ENCODE measurements at regions not wholly inside any gene's neighbourhood (a gene's known extent, or its start where the extent isn't known, plus 50 kb on each side); places are given as distances from the start of the nearest gene placed in this dataset.

GRCh38 chr6:98292810-98293209, 541.6 kb upstream of the POU3F2 start:
- TF ChIP-seq CTCF (IDR thresholded peaks at IDR 0.05) (no peak), POLR2AphosphoS5 (IDR thresholded peaks at IDR 0.05) (no peak), EP300 (IDR thresholded peaks at IDR 0.05) (no peak)
